ENCODE measurements at regions not wholly inside any gene's neighbourhood (a gene's known extent, or its start where the extent isn't known, plus 50 kb on each side); places are given as distances from the start of the nearest gene placed in this dataset.

GRCh38 chr12:30098677-30099076 lies 314.9 kb upstream of the TMTC1 start:
- Histone ChIP-seq H3F3A (ENCODE audit: insufficient read depth) (no peaks in the 10 kb centered on the region), H3K4me3 (no peak overlapping the region), H3K4me1 (ENCODE audit: insufficient read depth) (no peaks in the 10 kb centered on the region), H3K27me3 (replicated peaks; ENCODE audit: insufficient read depth) (0 out of 2 replicates have a peak, but pooled peaks cover 4% of the 10 kb centered on the region), H4K20me1 (ENCODE audit: insufficient read depth) (no peaks in the 10 kb centered on the region), H3K9me3 (ENCODE audit: low read depth) (no peaks in the 10 kb centered on the region), H2AFZ (no peak overlapping the region), H3K79me2 (ENCODE audit: insufficient read depth) (no peaks in the 10 kb centered on the region), H3K9me2 (ENCODE audit: insufficient read depth) (no peaks in the 10 kb centered on the region), H3K27ac (no peak overlapping the region), H3K36me3 (ENCODE audit: low read depth) (no peaks in the 10 kb centered on the region), H3K9ac (no peak overlapping the region), H3K4me2 (ENCODE audit: unreplicated experiment) (no peak overlapping the region)
- in situ Hi-C loops (cut with MboI) = no loop called here
- TF ChIP-seq EZH2phosphoT487 (IDR thresholded peaks at IDR 0.05; ENCODE audit: insufficient read depth, low read depth) (no peak), EZH2 (IDR thresholded peaks at IDR 0.05; ENCODE audit: insufficient read depth, poor library complexity, severe bottlenecking) (no peak)
- no peak for DNase-seq
- 44 to 47% methylated on average over 3 of the region's 3 CpGs for WGBS, 2 experiments (ENCODE audit: low coverage in 1 of 2, low lambda C conversion rate in 2 of 2, missing lambda C conversion rate in 2 of 2)

- Histone ChIP-seq H3K9me2 (ENCODE audit: insufficient read depth) (no peaks in the 10 kb centered on the region), H3K36me3 (ENCODE audit: low read depth) (no peaks in the 10 kb centered on the region), H2AFZ (no peak overlapping the region), H3K27me3 (replicated peaks; ENCODE audit: insufficient read depth) (0 out of 2 replicates have a peak, but pooled peaks cover 4% of the 10 kb centered on the region), H3K4me3 (no peak overlapping the region), H3K4me2 (ENCODE audit: unreplicated experiment) (no peak overlapping the region), H3K79me2 (ENCODE audit: insufficient read depth) (no peaks in the 10 kb centered on the region), H3K4me1 (ENCODE audit: insufficient read depth) (no peaks in the 10 kb centered on the region), H3F3A (ENCODE audit: insufficient read depth) (no peaks in the 10 kb centered on the region), H3K9me3 (ENCODE audit: low read depth) (no peaks in the 10 kb centered on the region), H4K20me1 (ENCODE audit: insufficient read depth) (no peaks in the 10 kb centered on the region), H3K27ac (no peak overlapping the region), H3K9ac (no peak overlapping the region)
- no peak for TF ChIP-seq EZH2phosphoT487 (IDR thresholded peaks at IDR 0.05; ENCODE audit: insufficient read depth, low read depth)
- TF ChIP-seq EZH2 (IDR thresholded peaks at IDR 0.05; ENCODE audit: insufficient read depth, poor library complexity, severe bottlenecking) = no peak
- WGBS, 2 experiments (ENCODE audit: low coverage in 1 of 2, low lambda C conversion rate in 2 of 2, missing lambda C conversion rate in 2 of 2) = 64 to 67% methylated on average over 6 of the region's 6 CpGs
- no peak for DNase-seq
- in situ Hi-C loops (cut with MboI) = no loop called here
Observed at GRCh38 chr12:30095511-30095910, 311.8 kb upstream of the TMTC1 start.

- Histone ChIP-seq H2AFZ (no peak overlapping the region), H3K36me3 (ENCODE audit: low read depth) (no peaks in the 10 kb centered on the region), H3K27ac (no peak overlapping the region), H3K9me3 (ENCODE audit: low read depth) (no peaks in the 10 kb centered on the region), H3K9ac (no peak overlapping the region), H3F3A (ENCODE audit: insufficient read depth) (no peaks in the 10 kb centered on the region), H3K4me3 (no peak overlapping the region), H3K9me2 (ENCODE audit: insufficient read depth) (no peaks in the 10 kb centered on the region), H3K4me2 (ENCODE audit: unreplicated experiment) (no peak overlapping the region), H3K27me3 (replicated peaks; ENCODE audit: insufficient read depth) (0 out of 2 replicates have a peak, but pooled peaks cover 4% of the 10 kb centered on the region), H4K20me1 (ENCODE audit: insufficient read depth) (no peaks in the 10 kb centered on the region), H3K79me2 (ENCODE audit: insufficient read depth) (no peaks in the 10 kb centered on the region), H3K4me1 (ENCODE audit: insufficient read depth) (no peaks in the 10 kb centered on the region)
- 9 to 11% methylated on average over 4 of the region's 4 CpGs for WGBS, 2 experiments (ENCODE audit: low coverage in 1 of 2, low lambda C conversion rate in 2 of 2, missing lambda C conversion rate in 2 of 2)
- no peak for DNase-seq
- in situ Hi-C loops (cut with MboI) = no loop called here
- no peak for TF ChIP-seq EZH2 (IDR thresholded peaks at IDR 0.05; ENCODE audit: insufficient read depth, poor library complexity, severe bottlenecking)
- TF ChIP-seq EZH2phosphoT487 (IDR thresholded peaks at IDR 0.05; ENCODE audit: insufficient read depth, low read depth) = no peak
Observed at GRCh38 chr12:30092983-30093617, 309.4 kb upstream of the TMTC1 start.

GRCh38 chr12:30090258-30090657 lies 306.5 kb upstream of the TMTC1 start:
- H3K4me1 ChIP-seq (ENCODE audit: insufficient read depth) = no peaks in the 10 kb centered on the region
- H3F3A ChIP-seq (ENCODE audit: insufficient read depth) = no peaks in the 10 kb centered on the region
- H2AFZ ChIP-seq = no peak overlapping the region
- no peak for TF ChIP-seq EZH2phosphoT487 (IDR thresholded peaks at IDR 0.05; ENCODE audit: insufficient read depth, low read depth)
- no peak for TF ChIP-seq EZH2 (IDR thresholded peaks at IDR 0.05; ENCODE audit: insufficient read depth, poor library complexity, severe bottlenecking)
- H3K9me3 ChIP-seq (ENCODE audit: low read depth) = no peaks in the 10 kb centered on the region
- WGBS, 2 experiments (ENCODE audit: low coverage in 1 of 2, low lambda C conversion rate in 2 of 2, missing lambda C conversion rate in 2 of 2) = 29 to 33% methylated on average over 2 of the region's 2 CpGs
- H4K20me1 ChIP-seq (ENCODE audit: insufficient read depth) = no peaks in the 10 kb centered on the region
- DNase-seq = no peak
- H3K9ac ChIP-seq = no peak overlapping the region
- H3K4me3 ChIP-seq = no peak overlapping the region
- no peaks in the 10 kb centered on the region for H3K27me3 ChIP-seq (replicated peaks; ENCODE audit: insufficient read depth)
- H3K27ac ChIP-seq = no peak overlapping the region
- H3K36me3 ChIP-seq (ENCODE audit: low read depth) = no peaks in the 10 kb centered on the region
- in situ Hi-C loops (cut with MboI) = no loop called here
- H3K9me2 ChIP-seq (ENCODE audit: insufficient read depth) = no peaks in the 10 kb centered on the region
- no peaks in the 10 kb centered on the region for H3K79me2 ChIP-seq (ENCODE audit: insufficient read depth)
- H3K4me2 ChIP-seq (ENCODE audit: unreplicated experiment) = no peak overlapping the region
